T-helper 17 cell (primary cell): ENCODE measurements at regions not wholly inside any gene's neighbourhood (a gene's known extent, or its start where the extent isn't known, plus 50 kb on each side); places are given as distances from the start of the nearest gene placed in this dataset.

Experiments
- ATAC-seq: fragments of 150-1000 bp; cut with Tn5 transposase; 2 replicates; pipeline ENCODE4 v1.10.0; 2021; ENCODE audit warnings: mild to moderate bottlenecking, moderate library complexity
- DNase-seq, 3 donors: peaks; one replicate each; pipeline versions ENCODE4 v3.0.0 to v3.0.0-alpha.2; 2020 to 2021
- H3K9me3 ChIP-seq: one replicate; pipeline ENCODE4 v1.7.0; 2013; ENCODE audit warnings: low read length, mild to moderate bottlenecking; ENCODE audit not compliant: control insufficient read depth, poor library complexity, severe bottlenecking
- H3K27ac Mint-ChIP-seq: one replicate; pipeline ENCODE4 v1.8.0; 2022; ENCODE audit warnings: mild to moderate bottlenecking, moderate library complexity, mixed read lengths
- H3K27me3 Mint-ChIP-seq: one replicate; pipeline ENCODE4 v1.8.0; 2022; ENCODE audit warnings: mixed read lengths
- H3K36me3 Mint-ChIP-seq: one replicate; pipeline ENCODE4 v1.8.0; 2022; ENCODE audit warnings: low read depth, mixed read lengths
- H3K4me1 Mint-ChIP-seq: one replicate; pipeline ENCODE4 v1.8.0; 2022; ENCODE audit warnings: mild to moderate bottlenecking, mixed read lengths
- H3K4me3 Mint-ChIP-seq: one replicate; pipeline ENCODE4 v1.8.0; 2022; ENCODE audit warnings: mild to moderate bottlenecking, moderate library complexity, mixed read lengths

GRCh38 chr16:63752347-63752746, 1369.5 kb downstream of the CDH11 start:
- no peaks in the 10 kb centered on the region for H3K4me1 Mint-ChIP-seq
- H3K9me3 ChIP-seq: no peaks in the 10 kb centered on the region
- DNase-seq (no peak), ATAC-seq (no peak)
- no peaks in the 10 kb centered on the region for H3K36me3 Mint-ChIP-seq
- no peaks in the 10 kb centered on the region for H3K27me3 Mint-ChIP-seq
- H3K4me3 Mint-ChIP-seq: no peak overlapping the region
- no peak overlapping the region for H3K27ac Mint-ChIP-seq

- DNase-seq (no peak), ATAC-seq (no peak)
- no peaks in the 10 kb centered on the region for H3K4me1 Mint-ChIP-seq
- no peak overlapping the region for H3K27ac Mint-ChIP-seq
- H3K27me3 Mint-ChIP-seq: no peaks in the 10 kb centered on the region
- no peaks in the 10 kb centered on the region for H3K36me3 Mint-ChIP-seq
- H3K9me3 ChIP-seq: no peaks in the 10 kb centered on the region
- H3K4me3 Mint-ChIP-seq: no peak overlapping the region
Measured at GRCh38 chr16:63749276-63749675, 1372.6 kb downstream of the CDH11 start.

- Mint-ChIP-seq H3K4me1 (no peaks in the 10 kb centered on the region), H3K27ac (no peak overlapping the region), H3K27me3 (no peaks in the 10 kb centered on the region), H3K36me3 (no peaks in the 10 kb centered on the region), H3K4me3 (no peak overlapping the region)
- DNase-seq: no peak
- no peak for ATAC-seq
- no peaks in the 10 kb centered on the region for H3K9me3 ChIP-seq
Measured at GRCh38 chr16:63745456-63745855, 1376.4 kb downstream of the CDH11 start.

GRCh38 chr16:63744077-63744874, 1377.6 kb downstream of the CDH11 start:
- H3K27ac Mint-ChIP-seq: no peak overlapping the region
- no peaks in the 10 kb centered on the region for H3K27me3 Mint-ChIP-seq
- H3K9me3 ChIP-seq: no peaks in the 10 kb centered on the region
- no peaks in the 10 kb centered on the region for H3K36me3 Mint-ChIP-seq
- ATAC-seq (no peak), DNase-seq (no peak)
- peak overlapping the region; percentile 1 for H3K4me3 Mint-ChIP-seq
- H3K4me1 Mint-ChIP-seq: no peaks in the 10 kb centered on the region

GRCh38 chr16:63742150-63742549, 1379.7 kb downstream of the CDH11 start:
- no peaks in the 10 kb centered on the region for H3K4me1 Mint-ChIP-seq
- H3K27me3 Mint-ChIP-seq: no peaks in the 10 kb centered on the region
- no peaks in the 10 kb centered on the region for H3K36me3 Mint-ChIP-seq
- no peak for DNase-seq
- H3K27ac Mint-ChIP-seq: no peak overlapping the region
- no peak overlapping the region for H3K4me3 Mint-ChIP-seq
- no peak for ATAC-seq
- H3K9me3 ChIP-seq: peaks cover 6% of the 10 kb centered on the region

GRCh38 chr16:63737633-63738032, 1384.2 kb downstream of the CDH11 start:
- DNase-seq (no peak), ATAC-seq (no peak)
- Mint-ChIP-seq H3K36me3 (no peaks in the 10 kb centered on the region), H3K27ac (no peak overlapping the region), H3K27me3 (no peaks in the 10 kb centered on the region), H3K4me1 (no peaks in the 10 kb centered on the region), H3K4me3 (no peak overlapping the region)
- peaks cover 6% of the 10 kb centered on the region for H3K9me3 ChIP-seq

GRCh38 chr16:63735456-63735855, 1386.4 kb downstream of the CDH11 start:
- H3K36me3 Mint-ChIP-seq: no peaks in the 10 kb centered on the region
- ATAC-seq (no peak), DNase-seq (no peak)
- peaks cover 8% of the 10 kb centered on the region for H3K9me3 ChIP-seq
- H3K27me3 Mint-ChIP-seq: no peaks in the 10 kb centered on the region
- H3K4me1 Mint-ChIP-seq: no peaks in the 10 kb centered on the region
- no peak overlapping the region for H3K4me3 Mint-ChIP-seq
- no peak overlapping the region for H3K27ac Mint-ChIP-seq

- Mint-ChIP-seq H3K4me1 (no peaks in the 10 kb centered on the region), H3K27me3 (no peaks in the 10 kb centered on the region), H3K27ac (no peak overlapping the region), H3K4me3 (no peak overlapping the region), H3K36me3 (no peaks in the 10 kb centered on the region)
- ATAC-seq (no peak), DNase-seq (no peak)
- peaks cover 4% of the 10 kb centered on the region for H3K9me3 ChIP-seq
Measured at GRCh38 chr16:63720848-63721247, 1401.0 kb downstream of the CDH11 start.

- no peak overlapping the region for H3K4me3 Mint-ChIP-seq
- ATAC-seq: no peak
- no peaks in the 10 kb centered on the region for H3K27me3 Mint-ChIP-seq
- peaks cover 4% of the 10 kb centered on the region for H3K9me3 ChIP-seq
- H3K4me1 Mint-ChIP-seq: no peaks in the 10 kb centered on the region
- H3K36me3 Mint-ChIP-seq: no peaks in the 10 kb centered on the region
- no peak for DNase-seq
- H3K27ac Mint-ChIP-seq: no peak overlapping the region
Measured at GRCh38 chr16:63719926-63720325, 1401.9 kb downstream of the CDH11 start.

- Mint-ChIP-seq H3K4me3 (no peak overlapping the region), H3K27me3 (no peaks in the 10 kb centered on the region)
Measured at GRCh38 chr16:63717806-63718205, 1404.1 kb downstream of the CDH11 start.

GRCh38 chr16:63714876-63715275, 1407.0 kb downstream of the CDH11 start:
- no peak for DNase-seq
- Mint-ChIP-seq H3K36me3 (no peaks in the 10 kb centered on the region), H3K27me3 (no peaks in the 10 kb centered on the region), H3K4me1 (no peaks in the 10 kb centered on the region), H3K4me3 (no peak overlapping the region), H3K27ac (no peak overlapping the region)
- ATAC-seq: no peak
- peaks cover 4% of the 10 kb centered on the region for H3K9me3 ChIP-seq

More at GRCh38 chr16:63717806-63718205, 1404.1 kb downstream of the CDH11 start:
- peaks cover 4% of the 10 kb centered on the region for H3K9me3 ChIP-seq
- Mint-ChIP-seq H3K36me3 (no peaks in the 10 kb centered on the region), H3K4me1 (no peaks in the 10 kb centered on the region), H3K27ac (no peak overlapping the region)
- ATAC-seq (no peak), DNase-seq (no peak)

- ATAC-seq (no peak), DNase-seq (no peak)
- Mint-ChIP-seq H3K4me3 (no peak overlapping the region), H3K4me1 (no peaks in the 10 kb centered on the region), H3K36me3 (no peaks in the 10 kb centered on the region), H3K27ac (no peak overlapping the region), H3K27me3 (no peaks in the 10 kb centered on the region)
- peaks cover 4% of the 10 kb centered on the region for H3K9me3 ChIP-seq
Measured at GRCh38 chr16:63712725-63713124, 1409.1 kb downstream of the CDH11 start.

- H3K27ac Mint-ChIP-seq: no peak overlapping the region
- no peak overlapping the region for H3K4me3 Mint-ChIP-seq
- H3K9me3 ChIP-seq: no peaks in the 10 kb centered on the region
- no peaks in the 10 kb centered on the region for H3K36me3 Mint-ChIP-seq
- ATAC-seq (no peak), DNase-seq (no peak)
- H3K27me3 Mint-ChIP-seq: no peaks in the 10 kb centered on the region
- H3K4me1 Mint-ChIP-seq: no peaks in the 10 kb centered on the region
Measured at GRCh38 chr16:63703612-63704011, 1418.3 kb downstream of the CDH11 start.

GRCh38 chr16:63702981-63703590, 1418.8 kb downstream of the CDH11 start:
- Mint-ChIP-seq H3K27ac (no peak overlapping the region), H3K36me3 (no peaks in the 10 kb centered on the region), H3K4me1 (no peaks in the 10 kb centered on the region), H3K4me3 (no peak overlapping the region), H3K27me3 (no peaks in the 10 kb centered on the region)
- ATAC-seq: no peak
- H3K9me3 ChIP-seq: no peaks in the 10 kb centered on the region
- no peak for DNase-seq
